WTC11 (cell line): ENCODE measurements at regions not wholly inside any gene's neighbourhood (a gene's known extent, or its start where the extent isn't known, plus 50 kb on each side); places are given as distances from the start of the nearest gene placed in this dataset.

Experiments
- ATAC-seq: fragments of 200-7000 bp; cut with Tn5 transposase; 2 replicates; pipeline ENCODE4 v1.10.0; 2021; ENCODE audit warnings: mild to moderate bottlenecking, moderate library complexity
- CTCF ChIA-PET: fragments of 300-600 bp; sonication (Branson Sonifier 250); formaldehyde crosslinking; loops from one replicate; lab custom pipeline; 2021; ENCODE audit warnings: antibody characterized with exemption; lab: Charles Lee
- POLR2A ChIA-PET: fragments of 350-600 bp; sonication (Branson Sonifier 250); formaldehyde crosslinking; loops from one replicate; lab custom pipeline; 2021; ENCODE audit warnings: antibody characterized with exemption; lab: Charles Lee
- DNase-seq: peaks from one replicate; pipeline ENCODE4 v3.0.0; 2021; ENCODE audit warnings: low spot score
- H3K27ac Mint-ChIP-seq: 2 replicates; pipeline ENCODE4 v1.8.0; 2021; ENCODE audit warnings: mixed read lengths
- H3K27me3 Mint-ChIP-seq: 2 replicates; pipeline ENCODE4 v1.8.0; 2021; ENCODE audit warnings: low read depth, mild to moderate bottlenecking, moderate library complexity, mixed read lengths
- H3K36me3 Mint-ChIP-seq: 2 replicates; pipeline ENCODE4 v1.8.0; 2021; ENCODE audit warnings: mixed read lengths
- H3K4me1 Mint-ChIP-seq: 2 replicates; pipeline ENCODE4 v1.8.0; 2022; ENCODE audit warnings: mixed read lengths
- H3K4me3 Mint-ChIP-seq: 2 replicates; pipeline ENCODE4 v1.8.0; 2021; ENCODE audit warnings: mild to moderate bottlenecking, moderate library complexity, mixed read lengths
- H3K9me3 Mint-ChIP-seq: 2 replicates; pipeline ENCODE4 v1.8.0; 2021; ENCODE audit warnings: mixed read lengths
- AFF4 ChIP-seq: sonication (generic); formaldehyde crosslinking; IDR thresholded peaks from 2 replicates; pipeline ENCODE4 v1.8.1; 2023; ENCODE audit warnings: mild to moderate bottlenecking, missing genetic modification reagents, borderline replicate concordance
- ATF6 ChIP-seq: sonication (generic); formaldehyde crosslinking; IDR thresholded peaks from 2 replicates; pipeline ENCODE4 v1.8.1; 2023; ENCODE audit warnings: mild to moderate bottlenecking, missing genetic modification reagents
- CDX4 ChIP-seq: fragments of 250-450 bp; sonication (Bioruptor Pico); IDR thresholded peaks from 2 replicates; pipeline ENCODE4 v1.9.0; 2021; ENCODE audit warnings: moderate library complexity, mild to moderate bottlenecking, inconsistent platforms, borderline replicate concordance
- ELF4 ChIP-seq: sonication (generic); formaldehyde crosslinking; IDR thresholded peaks from 2 replicates; pipeline ENCODE4 v1.8.1; 2022; ENCODE audit warnings: low read depth, mild to moderate bottlenecking, moderate library complexity, missing genetic modification reagents
- ESRRA ChIP-seq: sonication (generic); formaldehyde crosslinking; IDR thresholded peaks from 2 replicates; pipeline ENCODE4 v1.8.1; 2022; ENCODE audit warnings: mild to moderate bottlenecking, missing genetic modification reagents, borderline replicate concordance
- FOXK1 ChIP-seq: sonication (generic); formaldehyde crosslinking; IDR thresholded peaks from 2 replicates; pipeline ENCODE4 v1.8.0; 2022; ENCODE audit warnings: mild to moderate bottlenecking, moderate library complexity, missing genetic modification reagents
- GRHL2 ChIP-seq: fragments of 250-450 bp; sonication (Bioruptor Pico); IDR thresholded peaks from 2 replicates; pipeline ENCODE4 v1.8.0; 2022; ENCODE audit warnings: mild to moderate bottlenecking, moderate library complexity; ENCODE audit not compliant: insufficient replicate concordance, severe bottlenecking
- JUN ChIP-seq: sonication (generic); formaldehyde crosslinking; IDR thresholded peaks from 2 replicates; pipeline ENCODE4 v1.8.0; 2023; ENCODE audit warnings: mild to moderate bottlenecking, missing genetic modification reagents
- PRRX2 ChIP-seq: fragments of 250-450 bp; sonication (Bioruptor Pico); IDR thresholded peaks from 2 replicates; pipeline ENCODE4 v1.8.0; 2021; ENCODE audit warnings: mild to moderate bottlenecking
- SMAD4 ChIP-seq: sonication (generic); formaldehyde crosslinking; IDR thresholded peaks from 2 replicates; pipeline ENCODE4 v1.8.0; 2022; ENCODE audit warnings: mild to moderate bottlenecking, missing genetic modification reagents
- STAT6 ChIP-seq: sonication (generic); formaldehyde crosslinking; conservative IDR thresholded peaks from 2 replicates; pipeline ENCODE4 v1.8.1; 2023; ENCODE audit warnings: mild to moderate bottlenecking, low read depth, missing genetic modification reagents, moderate library complexity
- TCF7 ChIP-seq: sonication (generic); formaldehyde crosslinking; IDR thresholded peaks from 2 replicates; pipeline ENCODE4 v1.8.0; 2022; ENCODE audit warnings: mild to moderate bottlenecking, low read depth, missing genetic modification reagents, moderate library complexity
- TEAD4 ChIP-seq: sonication (generic); formaldehyde crosslinking; IDR thresholded peaks from 2 replicates; pipeline ENCODE4 v1.8.0; 2022; ENCODE audit warnings: mild to moderate bottlenecking, missing genetic modification reagents
- ZBTB21 ChIP-seq: sonication (generic); formaldehyde crosslinking; IDR thresholded peaks from 2 replicates; pipeline ENCODE4 v1.8.1; 2023; ENCODE audit warnings: mild to moderate bottlenecking, missing genetic modification reagents, borderline replicate concordance
- ZBTB43 ChIP-seq: sonication (generic); formaldehyde crosslinking; IDR thresholded peaks from 2 replicates; pipeline ENCODE4 v1.8.1; 2023; ENCODE audit warnings: mild to moderate bottlenecking, missing genetic modification reagents
- ZMAT4 ChIP-seq: fragments of 250-450 bp; sonication (Bioruptor Pico); IDR thresholded peaks from 2 replicates; pipeline ENCODE4 v1.9.0; 2021; ENCODE audit warnings: mild to moderate bottlenecking
- ZNF138 ChIP-seq: sonication (generic); formaldehyde crosslinking; conservative IDR thresholded peaks from 2 replicates; pipeline ENCODE4 v1.8.1; 2022; ENCODE audit warnings: mild to moderate bottlenecking, moderate library complexity, missing genetic modification reagents
- ZNF232 ChIP-seq: sonication (generic); formaldehyde crosslinking; IDR thresholded peaks from 2 replicates; pipeline ENCODE4 v1.8.0; 2022; ENCODE audit warnings: mild to moderate bottlenecking, missing genetic modification reagents
- ZNF425 ChIP-seq: fragments of 250-450 bp; sonication (Bioruptor Pico); conservative IDR thresholded peaks from 2 replicates; pipeline ENCODE4 v1.9.0; 2021; ENCODE audit warnings: mild to moderate bottlenecking

- Mint-ChIP-seq H3K4me1 (peaks cover 52% of the 10 kb centered on the region), H3K9me3 (peaks cover 9% of the 10 kb centered on the region), H3K4me3 (no peak overlapping the region), H3K36me3 (peaks cover 6% of the 10 kb centered on the region; the same call in 1 of the 2 replicates), H3K27me3 (peaks cover 2% of the 10 kb centered on the region; the same call in 1 of the 2 replicates), H3K27ac (no peak overlapping the region)
- ATAC-seq (no peak), DNase-seq (no peak)
- TF ChIP-seq ESRRA (CRISPR knock-in tag) (no peak), GRHL2 (CRISPR knock-in tag) (no peak), ATF6 (no peak), FOXK1 (CRISPR knock-in tag) (no peak), ZNF425 (no peak), TEAD4 (CRISPR knock-in tag) (no peak), CDX4 (CRISPR knock-in tag) (no peak), SMAD4 (no peak), JUN (CRISPR knock-in tag) (no peak), ZNF232 (no peak), ELF4 (CRISPR knock-in tag) (no peak), ZBTB43 (no peak), ZBTB21 (CRISPR knock-in tag) (no peak), TCF7 (CRISPR knock-in tag) (no peak)
- POLR2A ChIA-PET: no interaction called here
- CTCF ChIA-PET: no interaction called here
These were observed 152.9 kb downstream of the SNX19 start for GRCh38 chr11:130763087-130763980.

- DNase-seq: no peak
- POLR2A ChIA-PET: no interaction called here
- no peak overlapping the region for H3K4me3 Mint-ChIP-seq
- ATAC-seq: no peak
- H3K9me3 Mint-ChIP-seq: peaks cover 9% of the 10 kb centered on the region
- H3K27me3 Mint-ChIP-seq: peaks cover 2% of the 10 kb centered on the region; the same call in 1 of the 2 replicates
- CTCF ChIA-PET: no interaction called here
- no peak overlapping the region for H3K27ac Mint-ChIP-seq
- peaks cover 35% of the 10 kb centered on the region for H3K4me1 Mint-ChIP-seq
- H3K36me3 Mint-ChIP-seq: peaks cover 6% of the 10 kb centered on the region; the same call in 1 of the 2 replicates
- TF ChIP-seq AFF4 (CRISPR knock-in tag) (no peak), STAT6 (no peak), ZMAT4 (CRISPR knock-in tag) (no peak), PRRX2 (CRISPR knock-in tag) (no peak), ZNF138 (CRISPR knock-in tag) (no peak)
These were observed 150.9 kb downstream of the SNX19 start for GRCh38 chr11:130765406-130765805.
